Spleen (tissue), 11 donors: ENCODE measurements at regions not wholly inside any gene's neighbourhood (a gene's known extent, or its start where the extent isn't known, plus 50 kb on each side); places are given as distances from the start of the nearest gene placed in this dataset.

Experiments used
- DNase-seq: peaks from one replicate; pipeline ENCODE4 v3.0.0-alpha.2; 2020
- H3K27ac ChIP-seq, 8 donors: fragments of 200-600 bp; sonication (generic) in 7 of 8; 1 replicate in 4 of 8; 2 replicates in 4 of 8; pipeline versions ENCODE4 v1.5.0 to v1.8.0; 2016 to 2021; ENCODE audit warnings: inconsistent platforms in 4 of 8, mild to moderate bottlenecking in 4 of 8, moderate library complexity in 1 of 8
- H3K27me3 ChIP-seq, 7 donors: fragments of 200-600 bp; sonication (generic) in 6 of 7; replicated peaks in 1 of 7; 1 replicate in 4 of 7; 2 replicates in 3 of 7; pipeline versions ENCODE4 v1.5.0 to v1.8.0; 2016 to 2021; ENCODE audit warnings: inconsistent platforms in 3 of 7, mild to moderate bottlenecking in 1 of 7
- H3K36me3 ChIP-seq, 6 donors: fragments of 200-600 bp; sonication (generic) in 5 of 6; 1 replicate in 4 of 6; 2 replicates in 2 of 6; pipeline versions ENCODE4 v1.5.0 to v1.8.0; 2016 to 2021; ENCODE audit warnings: inconsistent platforms in 2 of 6
- H3K4me1 ChIP-seq, 6 donors: fragments of 200-600 bp; sonication (generic) in 5 of 6; 1 replicate in 3 of 6; 2 replicates in 3 of 6; pipeline versions ENCODE4 v1.5.0 to v1.8.0; 2016 to 2021; ENCODE audit warnings: inconsistent platforms in 3 of 6
- H3K4me3 ChIP-seq, 8 donors: fragments of 200-600 bp; sonication (generic) in 7 of 8; 1 replicate in 4 of 8; 2 replicates in 4 of 8; pipeline versions ENCODE4 v1.5.0 to v1.8.0; 2016 to 2021; ENCODE audit warnings: inconsistent platforms in 4 of 8, mild to moderate bottlenecking in 4 of 8, moderate library complexity in 2 of 8
- H3K9me3 ChIP-seq, 8 donors: fragments of 200-600 bp; sonication (generic) in 7 of 8; 1 replicate in 4 of 8; 2 replicates in 4 of 8; pipeline versions ENCODE4 v1.5.0 to v1.8.0; 2016 to 2021; ENCODE audit warnings: inconsistent platforms in 4 of 8
- POLR2A ChIP-seq, 3 donors: fragments of 450-650 bp; IDR thresholded peaks; one replicate each; pipeline ENCODE4 v1.5.1; 2017; ENCODE audit warnings: antibody characterized with exemption in 3 of 3, mild to moderate bottlenecking in 1 of 3
- POLR2AphosphoS5 ChIP-seq, 3 donors: sonication (generic); formaldehyde crosslinking; IDR thresholded peaks; one replicate each; pipeline ENCODE4 v1.5.1; 2017; ENCODE audit warnings: antibody characterized with exemption in 3 of 3
- WGBS, 5 donors: extraction: QIAGEN DNeasy Blood & Tissue Kit in 3 of 5; methylation state at CpG; one replicate each; pipeline versions ENCODE4 v1.1.5 to v1.1.7; 2013 to 2018; 5-methylcytosine and 5-hydroxymethylcytosine counted together
- intact Hi-C: fragments of 100-400 bp; cut with DNase I; formaldehyde crosslinking; loops from one replicate; pipeline ENCODE4 v1.15.0; 2023; ENCODE audit warnings: low total_unique reads
- TF ChIP-seq, protein P1 (sequence below), 11 experiments: fragments of 200-600 bp in 7 of 11; fragments of 450-650 bp in 4 of 11; sonication (generic) in 4 of 11; IDR thresholded peaks in 8 of 11; conservative IDR thresholded peaks in 3 of 11; 1 replicate in 7 of 11; 2 replicates in 4 of 11; pipeline versions ENCODE4 v1.4.0 to v1.8.0; 2016 to 2021; ENCODE audit warnings: antibody characterized with exemption in 11 of 11, inconsistent platforms in 4 of 11, mild to moderate bottlenecking in 1 of 11
- donor health status: healthy with polysubstance abuse.
- donor health status: DM: no; HTN: no; CAD: no; lungs with moderate emphysema.
- donor health status: DM: no; HTN: no; CAD: no.
- donor health status: Bipolar disorder and iron deficiency.
- donor health status: healthy.
- donor health status: DM: no; HTN: no; CAD: no.
- donor health status: DM: yes; HTN: yes; CAD: no.

DNA sequence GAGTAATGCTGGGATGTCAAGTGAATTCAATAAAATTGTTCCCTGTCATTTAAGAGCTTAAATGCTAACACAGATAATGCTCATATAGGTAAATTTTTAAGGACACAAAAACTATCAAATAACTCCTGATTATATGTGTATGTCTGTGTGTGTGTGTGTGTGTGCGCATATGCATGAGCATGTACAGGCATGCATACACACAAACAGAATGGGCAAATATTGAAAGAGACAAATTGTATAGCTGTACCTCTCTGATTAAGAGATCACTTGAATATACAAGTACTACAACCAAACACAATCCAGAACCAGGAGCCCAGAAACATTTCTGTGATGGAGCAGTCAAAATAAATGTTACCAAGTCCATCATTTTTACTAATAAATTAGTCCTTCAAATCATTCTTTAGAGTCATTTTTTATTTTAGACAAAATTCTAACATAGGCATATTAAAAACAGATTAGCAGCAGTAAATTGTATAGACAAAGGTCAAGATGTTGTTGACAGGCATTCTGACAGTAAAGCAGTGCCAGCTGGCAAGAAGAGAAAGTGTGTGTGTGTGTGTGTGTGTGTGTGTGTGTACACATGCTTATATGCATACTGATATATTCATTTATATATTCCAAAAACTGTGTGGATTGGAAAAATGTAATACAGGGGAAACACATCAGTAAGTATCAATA lies 145.3 kb downstream of the CD47 start:
- H3K27me3 ChIP-seq: no peaks in the 10 kb centered on the region
- no peaks in the 10 kb centered on the region for H3K9me3 ChIP-seq
- no peak for DNase-seq
- H3K4me3 ChIP-seq: no peak overlapping the region
- intact Hi-C loops: no loop called here
- H3K4me1 ChIP-seq: no peaks in the 10 kb centered on the region
- H3K36me3 ChIP-seq: no peaks in the 10 kb centered on the region
- no peak overlapping the region for H3K27ac ChIP-seq
- 79 to 100% (median 89%) methylated on average over 1 of the region's 1 CpG for WGBS, 5 donors
- TF ChIP-seq, protein P1, sequence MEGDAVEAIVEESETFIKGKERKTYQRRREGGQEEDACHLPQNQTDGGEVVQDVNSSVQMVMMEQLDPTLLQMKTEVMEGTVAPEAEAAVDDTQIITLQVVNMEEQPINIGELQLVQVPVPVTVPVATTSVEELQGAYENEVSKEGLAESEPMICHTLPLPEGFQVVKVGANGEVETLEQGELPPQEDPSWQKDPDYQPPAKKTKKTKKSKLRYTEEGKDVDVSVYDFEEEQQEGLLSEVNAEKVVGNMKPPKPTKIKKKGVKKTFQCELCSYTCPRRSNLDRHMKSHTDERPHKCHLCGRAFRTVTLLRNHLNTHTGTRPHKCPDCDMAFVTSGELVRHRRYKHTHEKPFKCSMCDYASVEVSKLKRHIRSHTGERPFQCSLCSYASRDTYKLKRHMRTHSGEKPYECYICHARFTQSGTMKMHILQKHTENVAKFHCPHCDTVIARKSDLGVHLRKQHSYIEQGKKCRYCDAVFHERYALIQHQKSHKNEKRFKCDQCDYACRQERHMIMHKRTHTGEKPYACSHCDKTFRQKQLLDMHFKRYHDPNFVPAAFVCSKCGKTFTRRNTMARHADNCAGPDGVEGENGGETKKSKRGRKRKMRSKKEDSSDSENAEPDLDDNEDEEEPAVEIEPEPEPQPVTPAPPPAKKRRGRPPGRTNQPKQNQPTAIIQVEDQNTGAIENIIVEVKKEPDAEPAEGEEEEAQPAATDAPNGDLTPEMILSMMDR (IDR thresholded peaks at IDR 0.05 in 8 of 11, conservative IDR thresholded peaks at IDR 0.05 in 3 of 11): no peak
- no peak for TF ChIP-seq POLR2A (IDR thresholded peaks at IDR 0.05)

DNA sequence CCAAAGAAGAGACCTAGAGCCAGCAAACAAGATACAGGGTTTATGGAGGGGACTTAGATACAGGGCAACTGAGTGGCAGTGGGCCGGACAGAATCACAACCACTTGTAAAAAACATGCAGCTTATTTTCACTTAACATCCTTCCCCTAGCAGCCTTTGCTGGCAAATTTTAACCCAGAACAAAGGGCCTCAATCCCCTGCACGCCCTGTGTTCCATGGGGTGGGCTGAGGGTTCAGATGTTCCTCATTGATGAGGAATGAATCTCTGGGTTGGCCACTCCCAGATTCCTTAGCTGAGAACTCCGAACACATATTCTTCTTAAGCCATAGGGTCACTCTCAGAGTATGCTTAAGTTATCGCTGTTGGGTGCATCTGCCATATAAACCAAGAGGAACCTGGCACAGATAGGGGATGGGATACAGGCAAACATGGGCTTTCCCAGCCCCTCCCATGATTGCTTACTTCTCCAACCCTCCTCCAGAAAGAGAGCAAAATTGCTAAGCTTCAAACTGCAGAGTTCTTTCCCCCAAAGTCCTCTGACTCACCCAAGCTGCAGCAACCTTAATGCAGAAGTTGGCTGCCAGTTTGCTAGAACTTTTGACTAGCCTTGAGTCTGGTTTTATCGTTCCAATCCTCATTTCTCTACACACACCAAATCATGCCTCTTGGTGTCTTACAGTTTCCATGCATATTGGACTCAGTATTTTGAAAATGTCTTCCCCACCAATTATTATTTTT lies 146.9 kb downstream of the CD47 start:
- no peaks in the 10 kb centered on the region for H3K27me3 ChIP-seq
- H3K36me3 ChIP-seq: no peaks in the 10 kb centered on the region
- no peak overlapping the region for H3K4me3 ChIP-seq
- no peaks in the 10 kb centered on the region for H3K9me3 ChIP-seq
- H3K27ac ChIP-seq: no peak overlapping the region
- TF ChIP-seq POLR2AphosphoS5 (IDR thresholded peaks at IDR 0.05) (no peak), POLR2A (IDR thresholded peaks at IDR 0.05) (no peak)
- TF ChIP-seq, protein P1 (IDR thresholded peaks at IDR 0.05 in 8 of 11, conservative IDR thresholded peaks at IDR 0.05 in 3 of 11): no peak
- intact Hi-C loops: no loop called here
- H3K4me1 ChIP-seq: no peaks in the 10 kb centered on the region
- DNase-seq: no peak
- 87 to 96% (median 93%) methylated on average over 5 of the region's 5 CpGs for whole genome bisulfite sequencing, 5 donors

DNA sequence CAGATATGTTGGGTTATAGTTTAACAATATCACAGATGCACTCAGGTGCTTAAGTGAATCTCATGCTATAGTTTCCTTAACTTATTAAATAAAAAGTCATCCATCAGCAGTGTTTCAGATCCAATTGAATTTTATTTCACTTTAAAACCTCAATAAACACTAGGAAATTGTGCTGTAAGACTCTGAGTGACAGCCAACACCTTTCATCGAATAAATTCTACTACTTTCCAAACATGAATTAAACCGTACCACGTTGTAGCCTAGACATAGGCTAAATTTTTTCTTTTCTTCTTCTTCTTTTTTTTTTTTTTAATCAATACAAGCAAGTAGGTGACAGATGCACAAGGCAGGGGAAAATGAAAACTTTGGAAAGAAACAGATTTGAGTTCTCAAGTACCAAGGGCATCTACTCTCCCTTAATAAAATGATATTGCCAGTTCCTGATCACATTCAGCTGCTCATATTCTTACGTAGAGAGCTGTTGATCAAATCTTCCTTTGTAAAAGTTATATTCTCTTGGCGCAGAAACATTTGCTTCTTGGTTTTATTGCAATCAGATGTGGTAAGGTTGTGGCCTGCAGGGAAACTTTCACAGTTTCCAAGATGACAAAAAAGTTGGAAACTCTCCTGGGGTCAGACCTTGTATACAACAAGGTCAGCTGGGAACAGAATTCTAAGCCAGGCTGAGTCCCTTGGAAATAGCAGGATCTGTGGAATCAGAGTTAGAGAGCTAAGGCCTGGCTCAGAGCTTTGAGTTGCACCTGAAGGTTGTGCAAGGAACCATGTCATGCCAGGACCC lies 147.7 kb downstream of the CD47 start:
- Histone ChIP-seq H3K27ac (no peak overlapping the region), H3K4me1 (no peaks in the 10 kb centered on the region), H3K4me3 (no peak overlapping the region), H3K9me3 (no peaks in the 10 kb centered on the region), H3K36me3 (no peaks in the 10 kb centered on the region), H3K27me3 (no peaks in the 10 kb centered on the region)
- intact Hi-C loops: no loop called here
- DNase-seq: no peak
- WGBS, 5 donors: 75 to 96% (median 88%) methylated on average over 5 of the region's 5 CpGs
- TF ChIP-seq POLR2AphosphoS5 (IDR thresholded peaks at IDR 0.05) (no peak), POLR2A (IDR thresholded peaks at IDR 0.05) (no peak)
- TF ChIP-seq, protein P1 (IDR thresholded peaks at IDR 0.05 in 8 of 11, conservative IDR thresholded peaks at IDR 0.05 in 3 of 11): no peak

DNA sequence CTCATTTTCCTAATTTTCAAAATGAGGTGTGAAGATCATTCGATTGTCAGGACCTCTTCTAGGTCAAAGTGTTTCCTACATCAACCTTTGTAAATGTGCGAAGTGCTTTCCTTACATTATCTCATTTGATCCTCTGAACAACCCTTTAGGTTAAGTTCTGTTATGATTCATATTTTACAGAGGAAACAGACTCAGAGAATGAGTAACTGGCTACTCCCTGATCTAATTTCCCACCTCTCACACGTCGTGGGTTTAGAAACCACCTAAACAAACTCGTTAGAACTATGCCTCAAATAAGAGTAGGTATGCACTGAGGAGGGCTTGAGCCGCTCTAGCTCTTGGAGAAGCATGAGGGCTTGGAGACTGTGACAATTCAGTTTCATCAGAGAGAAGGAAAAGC lies 148.6 kb downstream of the CD47 start:
- TF ChIP-seq, protein P1 (IDR thresholded peaks at IDR 0.05 in 8 of 11, conservative IDR thresholded peaks at IDR 0.05 in 3 of 11): no peak
- TF ChIP-seq POLR2AphosphoS5 (IDR thresholded peaks at IDR 0.05) (no peak), POLR2A (IDR thresholded peaks at IDR 0.05) (no peak)
- Histone ChIP-seq H3K9me3 (no peaks in the 10 kb centered on the region), H3K27me3 (no peaks in the 10 kb centered on the region), H3K36me3 (no peaks in the 10 kb centered on the region), H3K4me1 (no peaks in the 10 kb centered on the region), H3K27ac (no peak overlapping the region), H3K4me3 (no peak overlapping the region)
- intact Hi-C loops: no loop called here
- WGBS, 5 donors: 54 to 73% (median 67%) methylated on average over 6 of the region's 6 CpGs
- no peak for DNase-seq
